Suppressor macrophage treated with lipopolysaccharide for 4 hours (primary cell): ENCODE measurements at regions not wholly inside any gene's neighbourhood (a gene's known extent, or its start where the extent isn't known, plus 50 kb on each side); places are given as distances from the start of the nearest gene placed in this dataset.
"Not testable (repeated sequence)": the region's sequence is repeated elsewhere in the genome, so short reads cannot be mapped to it uniquely, and the experiment has no call there.

Experiments
- DNase-seq: peaks from one replicate; pipeline ENCODE4 v3.0.0-alpha.2; 2020

GRCh38 chr15:38992506-38992905 is 427.9 kb upstream of the RASGRP1 start:
- no peak for DNase-seq

- DNase-seq, result no peak
Observed at GRCh38 chr15:38992930-38993329, 428.3 kb upstream of the RASGRP1 start.

DNA sequence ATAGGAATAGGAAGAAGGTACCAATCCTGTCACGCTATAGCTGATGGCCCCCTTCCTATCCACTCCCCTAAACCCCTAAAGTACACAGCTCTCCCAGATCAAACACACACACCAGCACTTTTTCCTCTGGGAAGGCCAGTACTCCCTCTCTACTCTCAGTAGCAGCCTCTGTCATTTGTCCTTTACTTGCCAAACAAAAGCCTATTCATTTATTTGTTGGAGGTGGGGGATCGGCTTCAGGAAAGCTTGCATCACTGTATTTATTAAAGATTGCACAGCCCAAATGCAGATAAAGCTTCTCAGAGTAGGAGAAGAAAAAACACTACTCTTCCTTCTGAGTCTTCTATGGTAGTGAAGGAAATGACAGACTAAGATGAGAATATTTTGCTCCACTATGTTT is 429.7 kb upstream of the RASGRP1 start:
- DNase-seq, result no peak

- no peak for DNase-seq
Observed at GRCh38 chr15:38996111-38996631, 431.6 kb upstream of the RASGRP1 start.

DNA sequence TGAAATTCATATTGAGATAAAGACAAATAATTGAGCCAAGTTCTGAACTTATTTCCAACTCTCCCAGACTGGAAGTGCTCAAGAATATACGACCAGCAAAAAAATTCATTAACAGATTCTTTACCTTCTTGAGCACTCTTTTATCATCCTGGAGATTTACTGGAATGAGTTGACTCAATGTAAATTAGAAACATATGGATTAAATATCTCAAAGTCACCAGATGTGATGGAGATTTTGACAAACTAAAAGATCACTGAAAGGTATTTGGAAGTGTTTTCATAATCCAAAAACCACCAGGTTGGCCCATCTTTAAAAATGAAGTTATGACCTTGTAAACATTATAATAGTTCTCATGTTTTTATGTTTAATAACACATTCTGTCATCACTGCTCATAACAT is 433.2 kb upstream of the RASGRP1 start:
- DNase-seq, result no peak

GRCh38 chr15:39000008-39000734 is 435.6 kb upstream of the RASGRP1 start:
- DNase-seq, result no peak

DNA sequence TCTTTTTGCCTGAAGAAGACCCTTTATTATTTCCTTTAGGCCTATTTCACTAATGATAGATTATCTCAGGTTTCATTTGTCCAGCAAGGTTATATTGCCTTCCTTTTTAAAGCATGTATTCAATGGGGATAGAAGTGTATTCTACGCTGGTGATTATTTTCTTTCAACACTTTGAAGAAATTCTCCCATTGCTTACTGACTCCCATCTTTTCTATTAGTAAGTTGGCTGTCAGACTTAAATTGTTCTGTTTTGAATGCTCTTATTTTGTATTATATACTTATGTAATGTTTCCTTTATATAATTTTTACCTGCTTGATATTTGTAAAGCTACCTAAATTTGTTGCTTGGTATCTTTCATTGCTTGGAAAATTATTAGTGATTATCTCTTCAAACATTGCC is 445.1 kb upstream of the RASGRP1 start:
- no peak for DNase-seq

- not testable (repeated sequence) for DNase-seq
Observed at GRCh38 chr15:39011066-39011465, 446.5 kb upstream of the RASGRP1 start.

- DNase-seq, result no peak
Observed at GRCh38 chr15:39013262-39013661, 448.6 kb upstream of the RASGRP1 start.

- DNase-seq, result no peak
Observed at GRCh38 chr15:39014682-39015081, 450.1 kb upstream of the RASGRP1 start.

DNA sequence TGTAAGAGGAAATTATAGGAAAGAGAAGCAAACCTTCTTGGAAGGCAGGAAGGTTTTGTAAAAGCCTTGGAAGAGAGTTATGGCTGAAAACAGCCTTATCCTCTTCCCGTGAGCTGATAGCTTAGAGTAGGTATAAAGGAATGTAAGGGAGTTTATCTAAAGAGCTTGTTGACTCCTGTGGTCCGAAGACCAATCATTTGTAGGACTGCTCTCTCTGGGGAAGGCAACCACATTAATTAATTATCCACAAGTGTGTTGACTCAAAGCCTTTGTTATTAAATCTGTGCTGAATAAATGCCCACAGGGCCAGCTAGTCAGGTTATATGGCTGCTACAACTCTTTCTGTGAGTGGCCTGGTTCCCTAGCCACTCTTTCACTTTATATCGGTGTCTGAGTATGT is 452.1 kb upstream of the RASGRP1 start:
- DNase-seq, result no peak

DNA sequence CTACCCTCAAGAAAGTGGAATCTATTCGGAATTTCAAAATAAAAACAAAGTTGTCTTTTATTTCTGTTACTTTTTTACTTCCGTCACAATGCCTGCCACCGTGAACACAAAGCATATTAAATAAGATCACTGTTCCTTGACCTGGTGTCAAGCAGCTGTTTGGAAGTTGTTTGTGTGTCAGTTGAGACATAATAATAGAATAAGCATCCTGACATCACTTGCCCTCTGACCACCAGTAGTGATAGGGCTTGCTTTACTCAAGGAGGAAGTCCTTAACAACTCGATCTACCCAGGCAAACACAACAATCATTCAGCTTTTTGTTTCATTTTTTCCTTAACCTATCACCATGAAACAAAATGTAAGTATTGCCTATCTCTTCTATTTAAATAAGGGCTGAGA is 454.4 kb upstream of the RASGRP1 start:
- DNase-seq, result no peak

- DNase-seq, result no peak
Observed at GRCh38 chr15:39021341-39021740, 456.7 kb upstream of the RASGRP1 start.

DNA sequence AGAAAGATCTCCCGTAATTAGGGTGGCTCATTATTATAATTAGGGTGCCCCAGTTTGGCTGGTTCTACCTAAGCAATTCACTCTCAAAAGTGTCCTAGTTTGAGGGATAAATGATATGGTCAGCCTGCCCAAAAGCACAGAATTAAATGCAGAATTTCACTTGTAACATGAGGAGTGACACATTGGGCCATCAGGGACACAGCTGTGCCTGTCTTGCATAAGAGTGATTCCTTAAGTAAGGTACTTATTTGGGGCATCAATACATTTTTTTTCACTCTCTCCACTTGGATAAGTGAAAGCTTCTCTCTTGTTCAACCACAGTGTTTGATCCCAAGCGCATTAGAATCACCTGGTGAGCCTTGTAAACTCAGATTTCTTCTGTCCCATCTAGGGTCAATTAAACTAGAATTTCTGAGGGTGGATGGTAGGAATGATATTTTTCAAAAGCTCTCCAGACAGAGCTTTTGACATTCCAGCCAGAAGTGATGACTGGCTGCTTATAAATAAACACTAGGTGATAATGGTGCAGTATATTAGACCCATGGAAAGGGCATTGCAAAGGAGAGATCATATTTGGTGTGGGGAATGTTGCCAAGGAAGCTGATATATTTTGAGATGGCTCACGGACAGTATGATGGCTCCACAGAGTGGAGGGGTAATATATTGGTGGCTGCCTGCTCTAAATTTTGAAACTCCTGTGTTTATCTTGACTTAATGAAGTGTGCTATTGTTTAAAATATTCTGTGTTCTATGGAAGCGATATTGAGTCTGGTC is 458.1 kb upstream of the RASGRP1 start:
- DNase-seq, result no peak

GRCh38 chr15:39025321-39025720 is 460.7 kb upstream of the RASGRP1 start:
- DNase-seq, result no peak

- no peak for DNase-seq
Observed at GRCh38 chr15:39025881-39026280, 461.3 kb upstream of the RASGRP1 start.

GRCh38 chr15:39028069-39028468 is 463.5 kb upstream of the RASGRP1 start:
- no peak for DNase-seq

DNA sequence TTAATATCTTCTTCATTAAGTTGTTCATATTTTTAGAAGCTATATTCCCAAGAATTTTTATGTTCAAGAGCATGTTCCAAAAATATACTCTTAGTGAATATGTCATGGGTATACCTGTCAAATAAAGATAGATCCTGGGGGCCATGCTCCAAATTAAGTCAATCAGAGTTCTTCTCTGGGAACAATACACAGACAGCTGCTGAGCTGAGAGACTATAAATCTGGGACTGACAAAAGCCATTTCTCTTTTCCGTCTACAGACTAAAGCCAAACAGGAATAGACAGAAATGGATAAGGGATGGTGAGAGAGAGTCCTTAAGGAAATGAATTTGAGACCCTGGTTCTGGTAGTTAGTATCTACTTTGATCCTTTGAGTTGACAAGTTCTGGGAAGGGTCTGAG is 465.1 kb upstream of the RASGRP1 start:
- DNase-seq, result no peak

- DNase-seq, result no peak
Observed at GRCh38 chr15:39030291-39031070, 465.9 kb upstream of the RASGRP1 start.

- DNase-seq, result no peak
Observed at GRCh38 chr15:39031596-39031995, 467.0 kb upstream of the RASGRP1 start.

DNA sequence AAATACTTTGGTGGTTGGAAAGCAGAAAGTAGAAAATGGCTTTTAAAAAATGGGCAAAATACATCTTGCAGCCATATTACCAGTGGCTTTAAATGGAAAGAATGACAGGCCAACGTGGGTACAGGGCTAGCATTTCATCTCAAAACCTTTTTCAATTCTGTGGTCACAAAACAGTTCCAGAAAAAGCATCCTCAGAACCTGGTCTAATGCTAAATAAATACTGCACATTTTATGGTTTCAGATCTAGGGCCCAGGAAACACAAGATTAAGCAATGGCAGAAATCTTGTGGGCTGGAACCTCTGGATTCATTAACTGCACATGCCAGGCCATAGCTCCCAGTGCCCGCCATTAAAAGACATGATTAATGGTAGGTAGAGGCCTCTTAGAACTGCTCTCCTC is 470.2 kb upstream of the RASGRP1 start:
- DNase-seq, result no peak

DNA sequence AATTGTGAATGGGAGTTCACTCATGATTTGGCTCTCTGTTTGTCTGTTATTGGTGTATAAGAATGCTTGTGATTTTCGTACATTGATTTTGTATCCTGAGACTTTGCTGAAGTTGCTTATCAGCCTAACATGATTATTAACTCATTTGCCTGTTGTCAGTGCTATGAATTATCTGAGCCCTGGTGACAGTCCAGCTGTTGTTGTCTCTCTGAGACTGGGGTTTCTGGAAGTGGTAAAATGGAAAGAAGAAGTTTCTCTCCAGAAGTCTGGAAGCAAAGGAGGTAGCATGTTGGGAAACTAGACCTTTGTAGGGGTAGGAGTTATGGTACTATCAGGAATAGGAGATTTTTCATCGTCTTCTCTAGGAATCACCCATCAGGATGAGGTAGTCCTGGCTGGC is 473.0 kb upstream of the RASGRP1 start:
- not testable (repeated sequence) for DNase-seq

DNA sequence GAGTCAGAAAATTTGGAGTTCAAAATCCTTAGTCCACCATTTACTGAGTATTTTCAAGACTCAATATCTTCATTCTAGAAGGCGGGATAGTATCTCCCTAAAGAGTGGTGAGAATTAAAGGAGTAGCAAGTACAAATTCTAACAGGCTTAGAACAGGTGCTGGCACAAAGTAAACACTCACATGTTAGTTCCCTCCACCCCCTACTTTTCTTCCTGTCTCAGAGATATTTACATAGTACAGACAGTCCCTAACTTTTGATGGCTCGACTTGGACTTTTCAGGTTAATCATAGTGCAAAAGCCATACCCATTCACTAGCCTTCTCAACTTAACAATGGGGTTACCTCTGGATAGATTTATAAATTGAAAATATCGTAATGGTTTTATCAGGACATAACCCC is 476.2 kb upstream of the RASGRP1 start:
- DNase-seq, result no peak
